ENCODE measurements at regions not wholly inside any gene's neighbourhood (a gene's known extent, or its start where the extent isn't known, plus 50 kb on each side); places are given as distances from the start of the nearest gene placed in this dataset.

DNA sequence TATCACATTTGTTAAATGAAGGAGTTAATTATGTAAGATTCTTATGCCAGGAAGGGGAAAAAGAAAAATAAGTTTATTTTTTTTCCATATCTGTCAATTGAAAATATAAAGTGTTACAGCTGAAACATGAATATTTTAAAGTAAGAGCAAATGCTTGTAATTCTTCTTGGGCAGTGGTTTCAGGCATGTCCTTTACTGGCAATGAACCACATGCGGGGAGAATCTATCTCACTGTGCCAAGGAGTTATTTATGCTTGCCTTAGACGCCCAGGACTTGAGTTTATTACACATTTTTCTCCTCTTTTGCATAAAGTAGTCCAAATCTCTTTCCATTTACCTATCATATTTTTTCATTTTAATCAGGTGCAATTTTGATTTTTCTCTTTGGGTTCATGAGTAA is 207.8 kb upstream of the NRIP1 start:
- POLR2A ChIA-PET = no interaction called here

DNA sequence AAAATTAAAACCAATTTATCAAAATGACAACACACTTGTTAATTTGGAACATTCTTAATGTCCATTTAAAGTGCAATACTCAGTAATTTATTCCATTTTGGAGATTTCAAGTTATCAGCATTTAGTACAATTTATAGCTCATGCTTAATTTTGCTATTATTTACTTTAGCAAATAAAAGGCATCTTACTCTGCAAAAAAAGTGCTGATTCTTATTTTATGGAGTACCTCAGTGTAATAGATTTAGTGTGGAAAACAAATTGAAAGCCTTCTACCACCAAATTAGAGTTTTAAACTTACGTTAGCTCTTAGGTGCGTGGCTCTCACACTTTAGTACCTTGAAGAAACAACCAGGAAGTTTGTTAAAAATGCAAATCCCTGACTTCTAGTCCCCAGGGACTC is 208.4 kb upstream of the NRIP1 start:
- DNase-seq (ENCODE audit: low read depth, low spot score) (no peak), ATAC-seq (no peak)
- POLR2A ChIA-PET = no interaction called here

More for the DNA sequence above, 207.8 kb upstream of the NRIP1 start:
- Histone ChIP-seq H3K4me3 (ENCODE audit: low read depth in 2 of 2, low read length in 2 of 2) (no peak overlapping the region), H3K36me3 (ENCODE audit: control insufficient read depth, insufficient read depth, low read length) (no peaks in the 10 kb centered on the region), H3K27me3 (ENCODE audit: control insufficient read depth, insufficient read depth, low read length) (no peaks in the 10 kb centered on the region), H3K4me1 (ENCODE audit: control insufficient read depth, insufficient read depth, low read length) (no peaks in the 10 kb centered on the region), H3K9me3 (ENCODE audit: control insufficient read depth, insufficient read depth, low read depth, low read length) (no peaks in the 10 kb centered on the region), H3K27ac (ENCODE audit: low read length) (no peak overlapping the region)
- DNase-seq (ENCODE audit: low read depth, low spot score) (no peak), ATAC-seq (no peak)
- no TSS peak for BruUV-seq (replicated peaks)
- in situ Hi-C loops (cut with HindIII; ENCODE audit: low pct_unique_long_range_greater_than_20kb, low sequenced_read_pairs) (no loop called here), intact Hi-C loops (cut with micrococcal nuclease; ENCODE audit: unreplicated experiment) (no loop called here)
- TF ChIP-seq SIN3A (IDR thresholded peaks at IDR 0.05; ENCODE audit: borderline replicate concordance, insufficient read depth, low read depth, low read length) = no peak
- TF ChIP-seq, protein P1, sequence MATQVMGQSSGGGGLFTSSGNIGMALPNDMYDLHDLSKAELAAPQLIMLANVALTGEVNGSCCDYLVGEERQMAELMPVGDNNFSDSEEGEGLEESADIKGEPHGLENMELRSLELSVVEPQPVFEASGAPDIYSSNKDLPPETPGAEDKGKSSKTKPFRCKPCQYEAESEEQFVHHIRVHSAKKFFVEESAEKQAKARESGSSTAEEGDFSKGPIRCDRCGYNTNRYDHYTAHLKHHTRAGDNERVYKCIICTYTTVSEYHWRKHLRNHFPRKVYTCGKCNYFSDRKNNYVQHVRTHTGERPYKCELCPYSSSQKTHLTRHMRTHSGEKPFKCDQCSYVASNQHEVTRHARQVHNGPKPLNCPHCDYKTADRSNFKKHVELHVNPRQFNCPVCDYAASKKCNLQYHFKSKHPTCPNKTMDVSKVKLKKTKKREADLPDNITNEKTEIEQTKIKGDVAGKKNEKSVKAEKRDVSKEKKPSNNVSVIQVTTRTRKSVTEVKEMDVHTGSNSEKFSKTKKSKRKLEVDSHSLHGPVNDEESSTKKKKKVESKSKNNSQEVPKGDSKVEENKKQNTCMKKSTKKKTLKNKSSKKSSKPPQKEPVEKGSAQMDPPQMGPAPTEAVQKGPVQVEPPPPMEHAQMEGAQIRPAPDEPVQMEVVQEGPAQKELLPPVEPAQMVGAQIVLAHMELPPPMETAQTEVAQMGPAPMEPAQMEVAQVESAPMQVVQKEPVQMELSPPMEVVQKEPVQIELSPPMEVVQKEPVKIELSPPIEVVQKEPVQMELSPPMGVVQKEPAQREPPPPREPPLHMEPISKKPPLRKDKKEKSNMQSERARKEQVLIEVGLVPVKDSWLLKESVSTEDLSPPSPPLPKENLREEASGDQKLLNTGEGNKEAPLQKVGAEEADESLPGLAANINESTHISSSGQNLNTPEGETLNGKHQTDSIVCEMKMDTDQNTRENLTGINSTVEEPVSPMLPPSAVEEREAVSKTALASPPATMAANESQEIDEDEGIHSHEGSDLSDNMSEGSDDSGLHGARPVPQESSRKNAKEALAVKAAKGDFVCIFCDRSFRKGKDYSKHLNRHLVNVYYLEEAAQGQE (IDR thresholded peaks at IDR 0.05; ENCODE audit: insufficient read depth in 1 of 2, low read depth in 2 of 2, low read length in 1 of 2) = no peak
- TF ChIP-seq TCF7L2 (IDR thresholded peaks at IDR 0.05; ENCODE audit: low read depth, low read length) = no peak
- no peak for TF ChIP-seq POLR2AphosphoS5 (IDR thresholded peaks at IDR 0.05; ENCODE audit: low read depth, low read length)
- TF ChIP-seq, protein P2, sequence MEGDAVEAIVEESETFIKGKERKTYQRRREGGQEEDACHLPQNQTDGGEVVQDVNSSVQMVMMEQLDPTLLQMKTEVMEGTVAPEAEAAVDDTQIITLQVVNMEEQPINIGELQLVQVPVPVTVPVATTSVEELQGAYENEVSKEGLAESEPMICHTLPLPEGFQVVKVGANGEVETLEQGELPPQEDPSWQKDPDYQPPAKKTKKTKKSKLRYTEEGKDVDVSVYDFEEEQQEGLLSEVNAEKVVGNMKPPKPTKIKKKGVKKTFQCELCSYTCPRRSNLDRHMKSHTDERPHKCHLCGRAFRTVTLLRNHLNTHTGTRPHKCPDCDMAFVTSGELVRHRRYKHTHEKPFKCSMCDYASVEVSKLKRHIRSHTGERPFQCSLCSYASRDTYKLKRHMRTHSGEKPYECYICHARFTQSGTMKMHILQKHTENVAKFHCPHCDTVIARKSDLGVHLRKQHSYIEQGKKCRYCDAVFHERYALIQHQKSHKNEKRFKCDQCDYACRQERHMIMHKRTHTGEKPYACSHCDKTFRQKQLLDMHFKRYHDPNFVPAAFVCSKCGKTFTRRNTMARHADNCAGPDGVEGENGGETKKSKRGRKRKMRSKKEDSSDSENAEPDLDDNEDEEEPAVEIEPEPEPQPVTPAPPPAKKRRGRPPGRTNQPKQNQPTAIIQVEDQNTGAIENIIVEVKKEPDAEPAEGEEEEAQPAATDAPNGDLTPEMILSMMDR (IDR thresholded peaks at IDR 0.05) = no peak
- CTCF ChIA-PET = no interaction called here

More for the DNA sequence above, 208.4 kb upstream of the NRIP1 start:
- BruUV-seq (replicated peaks) = no TSS peak
- intact Hi-C loops (cut with micrococcal nuclease; ENCODE audit: unreplicated experiment) (no loop called here), in situ Hi-C loops (cut with HindIII; ENCODE audit: low pct_unique_long_range_greater_than_20kb, low sequenced_read_pairs) (no loop called here)
- no peaks in the 10 kb centered on the region for H3K9me3 ChIP-seq (ENCODE audit: control insufficient read depth, insufficient read depth, low read depth, low read length)
- H3K27me3 ChIP-seq (ENCODE audit: control insufficient read depth, insufficient read depth, low read length) = no peaks in the 10 kb centered on the region
- no peak overlapping the region for H3K4me3 ChIP-seq (ENCODE audit: low read depth in 2 of 2, low read length in 2 of 2)
- no peaks in the 10 kb centered on the region for H3K36me3 ChIP-seq (ENCODE audit: control insufficient read depth, insufficient read depth, low read length)
- TF ChIP-seq, protein P1 (IDR thresholded peaks at IDR 0.05; ENCODE audit: insufficient read depth in 1 of 2, low read depth in 2 of 2, low read length in 1 of 2) = no peak
- no peaks in the 10 kb centered on the region for H3K4me1 ChIP-seq (ENCODE audit: control insufficient read depth, insufficient read depth, low read length)
- CTCF ChIA-PET = no interaction called here
- no peak overlapping the region for H3K27ac ChIP-seq (ENCODE audit: low read length)

Measured in Panc1 (cell line).